GM21576 (cell line): ENCODE measurements at regions not wholly inside any gene's neighbourhood (a gene's known extent, or its start where the extent isn't known, plus 50 kb on each side); places are given as distances from the start of the nearest gene placed in this dataset.

Experiments used
- ATAC-seq: cut with Tn5 transposase; IDR thresholded peaks from one replicate; pipeline ENCODE4 v1.9.1; 2021; ENCODE audit warnings: mild to moderate bottlenecking, moderate library complexity; ENCODE audit not compliant: unreplicated experiment

GRCh38 chr20:39225536-39225935 lies 263.4 kb downstream of the DHX35 start:
- no peak for ATAC-seq

GRCh38 chr20:39222101-39222500 lies 260.0 kb downstream of the DHX35 start:
- ATAC-seq, result no peak

GRCh38 chr20:39216195-39216594 lies 254.1 kb downstream of the DHX35 start:
- no peak for ATAC-seq

- ATAC-seq, result no peak
Measured at GRCh38 chr20:39214828-39215227, 252.7 kb downstream of the DHX35 start.

- ATAC-seq, result no peak
Measured at GRCh38 chr20:39213476-39214145, 251.5 kb downstream of the DHX35 start.

- no peak for ATAC-seq
Measured at GRCh38 chr20:39211060-39211748, 249.1 kb downstream of the DHX35 start.

GRCh38 chr20:39210341-39211036 lies 248.3 kb downstream of the DHX35 start:
- no peak for ATAC-seq

- no peak for ATAC-seq
Measured at GRCh38 chr20:39206899-39207564, 244.9 kb downstream of the DHX35 start.

GRCh38 chr20:39195582-39196021 lies 233.5 kb downstream of the DHX35 start:
- no peak for ATAC-seq

- ATAC-seq, result no peak
Measured at GRCh38 chr20:39190666-39191570, 228.8 kb downstream of the DHX35 start.

- ATAC-seq, result no peak
Measured at GRCh38 chr20:39188266-39188765, 226.2 kb downstream of the DHX35 start.

- ATAC-seq, result no peak
Measured at GRCh38 chr20:39181490-39181889, 219.3 kb downstream of the DHX35 start.

GRCh38 chr20:39176457-39176856 lies 214.3 kb downstream of the DHX35 start:
- no peak for ATAC-seq

- no peak for ATAC-seq
Measured at GRCh38 chr20:39170896-39171463, 208.8 kb downstream of the DHX35 start.

- no peak for ATAC-seq
Measured at GRCh38 chr20:39165099-39165498, 203.0 kb downstream of the DHX35 start.

- no peak for ATAC-seq
Measured at GRCh38 chr20:39164642-39165041, 202.5 kb downstream of the DHX35 start.

GRCh38 chr20:39163993-39164392 lies 201.8 kb downstream of the DHX35 start:
- no peak for ATAC-seq

- no peak for ATAC-seq
Measured at GRCh38 chr20:39161900-39162299, 199.8 kb downstream of the DHX35 start.

GRCh38 chr20:39155971-39156370 lies 193.8 kb downstream of the DHX35 start:
- no peak for ATAC-seq

GRCh38 chr20:39152742-39153141 lies 190.6 kb downstream of the DHX35 start:
- no peak for ATAC-seq
